ENCODE measurements at regions not wholly inside any gene's neighbourhood (a gene's known extent, or its start where the extent isn't known, plus 50 kb on each side); places are given as distances from the start of the nearest gene placed in this dataset.

DNA sequence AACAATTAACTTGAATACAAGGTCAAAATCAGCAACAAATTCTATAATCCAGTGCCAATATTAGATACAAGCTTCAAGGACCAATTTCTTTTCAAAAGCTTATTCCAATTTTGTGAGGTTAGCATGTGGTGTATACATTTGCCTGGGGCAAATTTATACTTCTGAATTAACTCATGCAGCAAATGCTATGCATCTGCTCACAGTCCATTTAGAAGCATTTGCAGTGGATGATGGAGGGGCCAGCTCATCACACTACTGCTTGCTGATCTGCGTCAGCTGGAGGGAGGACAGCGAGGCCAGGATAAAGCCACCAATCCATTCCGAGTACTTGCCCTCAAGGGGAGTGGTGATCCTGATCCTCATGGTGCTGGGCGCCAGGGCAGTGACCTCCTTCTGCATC, 474.3 kb upstream of the KIF2A start:
- ATAC-seq (no peak), DNase-seq (no peak)
- Mint-ChIP-seq H3K27ac (no peak overlapping the region), H3K4me1 (no peaks in the 10 kb centered on the region), H3K4me3 (no peak overlapping the region), H3K27me3 (peaks cover 4% of the 10 kb centered on the region), H3K9me3 (no peaks in the 10 kb centered on the region), H3K36me3 (ENCODE audit: low read depth) (no peaks in the 10 kb centered on the region)

DNA sequence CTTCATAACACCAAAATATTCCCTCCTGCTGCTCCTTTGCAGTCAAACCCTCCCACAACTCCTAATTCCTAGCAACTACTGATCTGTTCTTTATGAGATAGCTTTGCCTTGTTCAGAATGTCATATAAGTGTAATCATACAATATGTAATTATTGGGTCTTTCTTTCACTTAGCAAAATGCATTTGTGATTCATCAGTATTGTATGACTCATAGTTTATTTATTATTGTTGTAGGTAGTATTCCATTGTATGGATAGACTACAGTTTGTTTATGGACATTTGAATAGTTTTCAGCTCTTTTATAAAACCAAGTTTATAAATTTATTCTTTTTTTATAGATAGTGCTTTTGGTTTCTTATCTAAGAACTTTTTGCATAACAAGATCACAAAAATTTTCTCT, 468.2 kb upstream of the KIF2A start:
- Mint-ChIP-seq H3K4me1 (no peaks in the 10 kb centered on the region), H3K36me3 (ENCODE audit: low read depth) (no peaks in the 10 kb centered on the region), H3K9me3 (no peaks in the 10 kb centered on the region), H3K27ac (no peak overlapping the region), H3K4me3 (no peak overlapping the region), H3K27me3 (peaks cover 2% of the 10 kb centered on the region)
- ATAC-seq (no peak), DNase-seq (no peak)

DNA sequence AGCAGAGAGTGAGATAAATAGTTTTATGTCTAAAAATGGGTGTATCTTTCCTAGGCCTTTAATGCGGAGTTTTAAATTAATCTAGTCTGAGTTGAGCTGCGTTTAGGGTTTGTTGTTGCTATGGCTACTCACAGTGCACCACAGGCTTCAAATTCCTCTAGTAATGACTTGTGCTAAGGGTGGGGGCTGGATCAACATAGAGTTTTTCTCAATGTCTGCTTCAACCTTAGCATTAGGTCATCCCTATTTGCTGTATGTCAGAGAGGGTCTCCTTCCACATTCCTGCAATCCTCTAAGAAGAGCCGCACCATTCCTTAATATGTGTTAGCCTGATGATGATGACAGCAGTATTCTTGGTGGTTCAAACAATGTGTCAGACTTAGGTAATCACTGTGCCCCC, 465.6 kb upstream of the KIF2A start:
- no peaks in the 10 kb centered on the region for H3K36me3 Mint-ChIP-seq (ENCODE audit: low read depth)
- no peak overlapping the region for H3K4me3 Mint-ChIP-seq
- peaks cover 8% of the 10 kb centered on the region for H3K27me3 Mint-ChIP-seq
- H3K9me3 Mint-ChIP-seq: no peaks in the 10 kb centered on the region
- DNase-seq (no peak), ATAC-seq (no peak)
- no peaks in the 10 kb centered on the region for H3K4me1 Mint-ChIP-seq
- no peak overlapping the region for H3K27ac Mint-ChIP-seq

DNA sequence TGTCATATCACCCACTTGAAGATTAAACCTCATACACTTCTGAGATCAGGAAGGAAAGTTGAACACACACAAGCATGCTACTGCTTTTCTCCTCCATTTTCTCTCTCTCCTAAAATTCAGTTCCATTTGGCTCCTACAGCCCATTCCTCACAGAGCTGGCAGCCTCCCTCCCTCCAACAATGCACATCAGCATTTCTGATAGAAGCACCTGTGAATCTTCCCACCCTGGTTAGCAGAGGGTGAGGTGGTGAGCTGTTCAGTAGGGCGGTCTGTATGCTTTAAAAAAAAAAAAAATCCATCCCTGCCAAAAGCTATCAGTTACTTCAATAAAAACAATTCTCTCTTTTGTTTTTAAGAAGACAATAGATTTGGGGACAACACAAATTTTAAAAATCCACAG, 463.2 kb upstream of the KIF2A start:
- no peak overlapping the region for H3K27ac Mint-ChIP-seq
- no peak for ATAC-seq
- H3K36me3 Mint-ChIP-seq (ENCODE audit: low read depth): no peaks in the 10 kb centered on the region
- peaks cover 7% of the 10 kb centered on the region for H3K27me3 Mint-ChIP-seq
- peaks cover 8% of the 10 kb centered on the region for H3K9me3 Mint-ChIP-seq
- DNase-seq: no peak
- no peak overlapping the region for H3K4me3 Mint-ChIP-seq
- no peaks in the 10 kb centered on the region for H3K4me1 Mint-ChIP-seq

DNA sequence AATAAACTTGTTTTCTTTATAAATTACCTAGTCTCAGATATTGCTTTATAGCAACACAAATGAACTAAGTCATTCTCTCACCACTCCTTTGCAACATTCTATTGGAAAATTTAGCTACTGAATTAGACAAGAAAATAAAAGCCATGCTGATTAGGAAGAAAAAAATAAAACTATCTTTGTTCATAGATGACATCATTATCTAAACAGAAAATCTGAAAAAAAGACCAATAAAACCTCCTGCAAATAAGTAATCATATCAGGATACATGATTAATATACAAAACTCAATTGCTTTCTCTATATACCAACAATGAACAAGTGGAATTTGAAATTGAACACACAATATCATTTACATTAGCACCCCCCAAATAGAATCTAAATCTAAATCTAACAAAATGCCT, 455.3 kb upstream of the KIF2A start:
- H3K27me3 Mint-ChIP-seq: no peaks in the 10 kb centered on the region
- no peaks in the 10 kb centered on the region for H3K36me3 Mint-ChIP-seq (ENCODE audit: low read depth)
- peaks cover 8% of the 10 kb centered on the region for H3K9me3 Mint-ChIP-seq
- H3K27ac Mint-ChIP-seq: no peak overlapping the region
- no peak for ATAC-seq
- no peak for DNase-seq
- H3K4me3 Mint-ChIP-seq: no peak overlapping the region
- H3K4me1 Mint-ChIP-seq: no peaks in the 10 kb centered on the region

DNA sequence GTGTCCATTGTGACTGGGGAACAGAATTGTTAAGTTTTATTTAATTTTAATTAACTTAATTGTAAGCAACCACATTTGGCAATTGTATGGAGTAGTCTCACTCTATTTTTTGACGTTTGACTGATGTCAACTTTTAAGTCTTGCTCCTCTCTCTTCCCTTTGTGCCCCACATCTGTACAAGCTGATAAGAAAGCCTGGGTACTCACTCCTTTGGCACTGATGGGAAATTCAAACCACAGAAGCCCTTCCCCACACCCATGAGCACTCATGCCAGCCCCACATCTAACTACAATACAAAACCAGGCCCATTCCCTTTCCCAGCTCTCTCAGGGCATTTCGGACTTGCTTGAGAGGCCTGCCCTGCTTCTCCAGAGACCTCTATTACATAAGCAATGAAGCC, 451.5 kb upstream of the KIF2A start:
- Mint-ChIP-seq H3K27me3 (no peaks in the 10 kb centered on the region), H3K4me3 (no peak overlapping the region), H3K27ac (no peak overlapping the region), H3K9me3 (no peaks in the 10 kb centered on the region), H3K36me3 (ENCODE audit: low read depth) (no peaks in the 10 kb centered on the region), H3K4me1 (no peaks in the 10 kb centered on the region)
- ATAC-seq (no peak), DNase-seq (no peak)

DNA sequence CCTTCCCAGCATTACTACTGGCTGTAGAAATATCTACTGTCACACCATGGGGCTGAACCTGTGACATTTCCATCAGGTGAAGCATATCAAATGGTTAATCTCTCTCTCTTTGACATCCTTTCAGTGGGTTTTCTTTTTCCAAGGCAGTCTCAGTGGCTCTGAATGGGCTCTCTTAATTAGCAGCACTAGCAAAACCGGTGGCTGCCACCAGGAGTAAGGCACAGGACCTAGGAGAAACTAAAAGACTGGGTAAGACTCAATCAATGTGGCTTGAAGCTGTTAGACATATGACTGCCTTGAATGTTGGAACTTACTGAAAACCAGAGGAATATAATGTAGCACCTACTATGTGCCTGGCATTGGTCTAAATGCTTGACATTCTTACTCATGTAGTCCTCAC, 445.0 kb upstream of the KIF2A start:
- ATAC-seq (no peak), DNase-seq (no peak)
- H3K36me3 Mint-ChIP-seq (ENCODE audit: low read depth): no peaks in the 10 kb centered on the region
- no peaks in the 10 kb centered on the region for H3K9me3 Mint-ChIP-seq
- no peaks in the 10 kb centered on the region for H3K27me3 Mint-ChIP-seq
- H3K27ac Mint-ChIP-seq: no peak overlapping the region
- H3K4me1 Mint-ChIP-seq: no peaks in the 10 kb centered on the region
- no peak overlapping the region for H3K4me3 Mint-ChIP-seq

DNA sequence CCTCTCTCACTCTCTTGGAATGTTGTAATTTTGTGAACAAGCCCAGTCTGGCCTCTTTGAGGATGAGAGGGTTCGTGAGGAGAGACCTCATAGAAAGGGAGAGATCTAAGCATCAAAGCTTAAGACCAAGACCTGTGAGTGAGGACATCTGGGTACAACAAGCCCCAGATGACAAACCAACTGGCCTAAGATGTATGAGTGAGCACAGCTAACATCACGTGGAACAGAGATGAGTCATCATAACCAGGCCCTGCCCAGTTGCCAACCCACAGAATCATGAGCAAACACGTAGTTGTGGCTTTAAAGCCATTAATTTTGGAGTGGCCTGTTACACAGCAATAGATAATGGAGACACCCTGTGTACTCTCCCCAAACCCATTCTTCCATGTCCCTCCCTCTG, 439.1 kb upstream of the KIF2A start:
- no peaks in the 10 kb centered on the region for H3K27me3 Mint-ChIP-seq
- no peak overlapping the region for H3K27ac Mint-ChIP-seq
- no peaks in the 10 kb centered on the region for H3K9me3 Mint-ChIP-seq
- H3K4me1 Mint-ChIP-seq: no peaks in the 10 kb centered on the region
- ATAC-seq (peak; percentile 36), DNase-seq (no peak)
- H3K36me3 Mint-ChIP-seq (ENCODE audit: low read depth): no peaks in the 10 kb centered on the region
- no peak overlapping the region for H3K4me3 Mint-ChIP-seq

DNA sequence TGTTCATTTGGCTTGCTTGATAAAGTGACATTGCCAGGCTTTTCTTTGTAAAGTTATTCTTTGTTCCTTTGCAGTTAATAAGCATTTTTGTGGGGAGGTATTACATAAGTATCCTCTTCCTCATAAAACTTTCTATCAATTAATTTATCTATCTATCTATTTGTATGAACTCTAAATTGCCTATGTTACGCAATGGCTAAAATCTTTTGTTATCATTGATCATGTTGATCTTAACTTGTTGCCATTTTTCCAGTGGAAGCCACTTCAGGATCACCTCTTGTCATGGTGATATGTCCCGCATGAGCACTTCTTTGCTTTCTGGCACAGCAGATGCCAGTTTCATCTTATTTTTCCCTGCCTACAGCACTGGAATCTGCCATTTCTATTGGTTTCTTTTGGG, 436.7 kb upstream of the KIF2A start:
- ATAC-seq (no peak), DNase-seq (no peak)
- Mint-ChIP-seq H3K27ac (no peak overlapping the region), H3K4me1 (no peaks in the 10 kb centered on the region), H3K9me3 (no peaks in the 10 kb centered on the region), H3K36me3 (ENCODE audit: low read depth) (no peaks in the 10 kb centered on the region), H3K27me3 (no peaks in the 10 kb centered on the region), H3K4me3 (no peak overlapping the region)

DNA sequence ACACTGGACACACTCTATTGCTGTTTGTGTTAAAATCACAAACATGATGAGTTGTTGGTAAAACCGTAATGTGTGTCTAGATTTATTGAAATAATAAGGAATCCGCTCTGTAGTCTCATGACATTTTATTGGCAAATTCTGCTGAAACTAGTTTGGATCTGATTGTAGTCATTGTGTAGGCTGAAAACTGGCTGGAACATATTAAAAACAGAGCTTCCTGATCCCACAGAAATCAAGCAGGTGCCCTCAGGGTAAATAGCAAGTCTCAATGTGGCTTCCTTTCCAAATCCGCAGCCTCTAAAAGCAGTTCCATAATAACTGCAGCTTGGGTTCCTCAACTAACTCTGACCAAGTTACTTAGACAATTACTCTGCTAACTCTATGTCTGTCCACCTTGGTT, 427.5 kb upstream of the KIF2A start:
- Mint-ChIP-seq H3K27me3 (no peaks in the 10 kb centered on the region), H3K4me1 (no peaks in the 10 kb centered on the region), H3K4me3 (no peak overlapping the region), H3K9me3 (no peaks in the 10 kb centered on the region), H3K36me3 (ENCODE audit: low read depth) (no peaks in the 10 kb centered on the region), H3K27ac (no peak overlapping the region)
- DNase-seq (no peak), ATAC-seq (no peak)

DNA sequence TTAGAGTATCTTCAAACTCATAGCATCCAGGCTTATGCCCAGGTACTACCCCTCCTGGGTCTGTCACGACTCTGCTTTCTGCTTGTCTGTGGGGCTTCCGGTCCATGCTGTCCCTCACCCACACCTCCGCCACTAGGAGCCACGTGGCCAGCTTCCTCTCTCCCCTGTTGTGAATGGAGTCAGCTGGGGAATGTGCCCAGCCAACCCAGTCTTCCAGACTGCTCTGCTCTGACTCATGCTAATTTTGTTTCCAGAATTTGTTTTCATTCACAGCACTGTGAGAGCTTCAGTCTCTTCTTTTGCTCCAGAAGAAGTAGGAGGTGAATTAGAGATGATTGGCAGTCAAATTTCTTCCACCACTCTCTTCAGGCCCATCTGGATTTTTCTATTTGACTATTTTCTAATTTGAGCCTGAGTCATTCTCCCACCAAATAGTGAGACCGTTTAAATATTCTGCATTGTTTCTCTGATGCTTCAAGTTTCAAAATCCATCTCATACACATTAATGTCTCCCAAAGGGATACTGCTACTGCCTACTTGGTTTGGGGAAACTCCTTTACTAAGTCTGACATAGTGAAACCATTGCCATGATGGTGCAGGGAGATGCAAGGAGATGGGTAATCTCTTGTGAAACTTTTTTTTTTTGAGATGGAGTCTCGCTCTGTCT, 424.1 kb upstream of the KIF2A start:
- ATAC-seq (no peak), DNase-seq (no peak)
- no peaks in the 10 kb centered on the region for H3K27me3 Mint-ChIP-seq
- H3K4me1 Mint-ChIP-seq: no peaks in the 10 kb centered on the region
- H3K27ac Mint-ChIP-seq: no peak overlapping the region
- no peak overlapping the region for H3K4me3 Mint-ChIP-seq
- no peaks in the 10 kb centered on the region for H3K36me3 Mint-ChIP-seq (ENCODE audit: low read depth)
- peaks cover 4% of the 10 kb centered on the region for H3K9me3 Mint-ChIP-seq

DNA sequence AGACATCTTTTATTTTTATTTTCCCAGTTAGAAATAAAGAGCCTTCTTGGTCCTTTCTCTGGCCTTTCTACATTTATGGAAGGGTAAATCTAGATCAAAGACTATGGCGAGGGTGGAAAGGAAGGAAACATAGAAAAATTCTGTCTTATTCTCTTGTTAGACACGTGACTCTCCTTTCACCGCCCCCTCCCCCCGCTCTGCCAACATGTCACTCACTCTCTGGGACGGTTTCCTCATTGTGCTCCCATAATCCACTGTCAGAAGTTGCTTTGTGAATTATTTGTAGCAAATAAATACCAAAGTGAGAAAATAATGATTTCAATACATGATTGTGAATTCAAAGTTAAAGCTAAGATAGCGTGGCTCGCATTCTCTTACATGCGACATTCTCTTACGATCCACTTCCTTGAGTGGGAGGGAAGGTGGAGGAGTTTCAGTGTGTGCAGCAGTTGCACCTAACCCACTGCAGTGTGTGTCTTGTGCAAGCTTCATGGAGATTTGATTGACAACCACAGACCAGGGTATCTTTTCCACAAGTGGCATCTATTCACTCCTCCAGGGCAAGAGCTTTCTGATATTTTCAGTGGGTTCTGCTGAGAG, 423.0 kb upstream of the KIF2A start:
- ATAC-seq: no peak
- Mint-ChIP-seq H3K4me1 (no peaks in the 10 kb centered on the region), H3K27me3 (no peaks in the 10 kb centered on the region), H3K9me3 (peaks cover 4% of the 10 kb centered on the region), H3K4me3 (no peak overlapping the region), H3K27ac (no peak overlapping the region), H3K36me3 (ENCODE audit: low read depth) (no peaks in the 10 kb centered on the region)
- DNase-seq: no peak

DNA sequence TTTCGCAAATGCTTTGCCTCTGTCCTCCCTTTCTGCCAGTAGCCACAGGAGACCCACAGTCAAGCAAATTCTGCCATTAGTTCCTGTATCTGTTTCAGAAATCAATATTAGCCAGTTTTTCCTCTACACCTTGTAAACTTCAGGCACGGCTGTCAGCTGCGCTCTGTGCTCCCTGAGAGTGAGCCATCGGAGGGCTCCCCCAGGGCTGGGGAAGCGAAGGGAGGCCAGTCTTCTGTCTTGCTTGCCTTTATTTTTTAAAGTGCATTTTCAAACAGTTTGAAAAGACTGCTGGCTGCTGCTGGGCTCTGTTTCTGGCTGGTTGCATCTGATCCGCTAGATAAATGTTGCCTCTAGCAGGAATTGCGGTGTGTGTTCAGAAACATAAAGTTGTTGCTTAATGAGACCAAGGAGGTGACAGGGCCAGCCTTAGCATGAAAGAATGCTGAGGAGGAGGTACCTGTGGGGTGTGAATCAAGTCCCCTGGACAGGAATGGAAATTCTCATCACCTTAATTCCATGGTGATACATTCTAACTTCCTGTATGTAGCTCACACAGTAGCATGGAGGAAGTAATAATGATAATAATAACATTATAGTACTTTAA, 421.7 kb upstream of the KIF2A start:
- H3K27ac Mint-ChIP-seq: no peak overlapping the region
- no peaks in the 10 kb centered on the region for H3K27me3 Mint-ChIP-seq
- no peaks in the 10 kb centered on the region for H3K36me3 Mint-ChIP-seq (ENCODE audit: low read depth)
- no peaks in the 10 kb centered on the region for H3K4me1 Mint-ChIP-seq
- peaks cover 15% of the 10 kb centered on the region for H3K9me3 Mint-ChIP-seq
- ATAC-seq: no peak
- no peak for DNase-seq
- H3K4me3 Mint-ChIP-seq: no peak overlapping the region

DNA sequence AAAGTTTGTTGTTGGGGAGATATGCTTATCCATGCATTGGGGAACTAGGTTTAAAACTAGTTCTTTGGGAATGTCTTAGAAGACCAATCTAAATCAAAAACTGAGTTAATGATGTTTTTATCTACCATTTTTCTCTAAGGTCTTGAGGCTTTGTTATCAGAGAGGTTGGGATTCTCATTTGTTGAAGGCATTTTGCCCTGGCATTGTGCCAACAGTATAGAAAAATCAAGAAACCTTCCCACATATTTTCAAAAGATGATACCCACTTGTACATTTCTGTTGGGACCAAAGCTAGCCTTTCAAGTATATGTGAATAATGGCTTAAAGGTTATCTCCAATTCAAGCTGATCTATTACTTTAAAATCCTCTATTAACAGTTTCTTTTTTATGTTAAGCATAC, 419.8 kb upstream of the KIF2A start:
- no peak overlapping the region for H3K4me3 Mint-ChIP-seq
- peaks cover 17% of the 10 kb centered on the region for H3K9me3 Mint-ChIP-seq
- no peaks in the 10 kb centered on the region for H3K36me3 Mint-ChIP-seq (ENCODE audit: low read depth)
- H3K27me3 Mint-ChIP-seq: no peaks in the 10 kb centered on the region
- H3K4me1 Mint-ChIP-seq: no peaks in the 10 kb centered on the region
- no peak overlapping the region for H3K27ac Mint-ChIP-seq
- DNase-seq (no peak), ATAC-seq (no peak)

DNA sequence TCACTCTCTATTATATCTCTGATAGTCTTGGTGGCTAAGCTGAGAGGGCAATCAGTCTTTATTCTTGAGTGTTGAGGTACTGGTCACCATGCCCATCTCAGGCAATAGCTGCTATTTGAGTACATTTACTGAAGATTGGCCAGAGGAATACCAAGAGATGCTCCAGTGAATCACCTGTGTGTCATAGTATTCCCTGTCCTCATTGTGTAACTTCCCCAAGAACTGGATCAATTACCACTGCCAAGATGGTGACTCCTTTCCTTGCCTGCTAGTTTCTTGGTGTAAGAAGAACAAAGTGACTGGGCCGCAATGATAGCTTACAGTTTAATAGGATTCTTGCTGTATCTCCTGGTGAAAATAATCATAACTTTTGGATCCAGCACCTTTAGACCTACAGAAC, 418.7 kb upstream of the KIF2A start:
- Mint-ChIP-seq H3K4me3 (no peak overlapping the region), H3K36me3 (ENCODE audit: low read depth) (no peaks in the 10 kb centered on the region), H3K9me3 (peaks cover 17% of the 10 kb centered on the region)

More for the DNA sequence above, 418.7 kb upstream of the KIF2A start:
- DNase-seq: no peak
- ATAC-seq: no peak
- no peaks in the 10 kb centered on the region for H3K4me1 Mint-ChIP-seq
- no peaks in the 10 kb centered on the region for H3K27me3 Mint-ChIP-seq
- no peak overlapping the region for H3K27ac Mint-ChIP-seq
